Breast epithelium (tissue), 3 donors: ENCODE measurements at regions not wholly inside any gene's neighbourhood (a gene's known extent, or its start where the extent isn't known, plus 50 kb on each side); places are given as distances from the start of the nearest gene placed in this dataset.

Experiments
- CTCF ChIP-seq, 3 donors: fragments of 450-650 bp; IDR thresholded peaks; one replicate each; pipeline ENCODE4 v1.5.1; 2016 to 2017; ENCODE audit warnings: antibody characterized with exemption in 3 of 3, mild to moderate bottlenecking in 3 of 3, moderate library complexity in 3 of 3
- POLR2A ChIP-seq: fragments of 450-650 bp; IDR thresholded peaks from one replicate; pipeline ENCODE4 v1.6.1; 2016; ENCODE audit warnings: antibody characterized with exemption, mild to moderate bottlenecking, moderate library complexity
- POLR2AphosphoS5 ChIP-seq, 3 donors: sonication (generic); formaldehyde crosslinking; IDR thresholded peaks; one replicate each; pipeline ENCODE4 v1.6.1; 2017; ENCODE audit warnings: antibody characterized with exemption in 3 of 3

- no peak for TF ChIP-seq CTCF (IDR thresholded peaks at IDR 0.05)
- no peak for TF ChIP-seq POLR2A
- no peak for TF ChIP-seq POLR2AphosphoS5 (IDR thresholded peaks at IDR 0.05)
These were observed 85.1 kb downstream of the RSPH3 start for GRCh38 chr6:158914923-158915322.
